K562 (cell line): ENCODE measurements at regions not wholly inside any gene's neighbourhood (a gene's known extent, or its start where the extent isn't known, plus 50 kb on each side); places are given as distances from the start of the nearest gene placed in this dataset.

Source experiments
- ATAC-seq: fragments of 200-7000 bp; cut with Tn5 transposase; 3 replicates; pipeline ENCODE4 v1.9.1; 2020; ENCODE audit warnings: moderate library complexity
- BruUV-seq: library from RNA; stranded (reverse); fragments of 400-500 nt; replicated peaks from 2 replicates; lab custom pipeline; 2021; lab: Mats Ljungman, UMichigan
- CTCF ChIA-PET: fragments of 300-600 bp; formaldehyde crosslinking; extraction: SDS; loops from one replicate; lab custom pipeline; 2021; ENCODE audit warnings: low intra/inter-chr PET ratio; lab: Yijun Ruan, JAX
- POLR2A ChIA-PET: fragments of 300-600, 350-650 bp; sonication (Branson Sonifier 250); formaldehyde crosslinking; extraction: SDS; loops from one replicate; lab custom pipeline; 2021; ENCODE audit warnings: antibody characterized with exemption, inconsistent platforms; lab: Yijun Ruan, JAX
- DNase-seq, 4 experiments: peaks; one replicate each; pipeline versions ENCODE4 v3.0.0 to v3.0.0-alpha.2; 2011 to 2018; ENCODE audit warnings: low spot score in 3 of 4, mixed read lengths in 3 of 4; ENCODE audit errors: extremely low read depth in 1 of 4
- FAIRE-seq: peaks from 2 replicates; lab custom pipeline; 2011; peaks lifted over from hg19 to GRCh38; lab: Jason Lieb, UNC
- H2AFZ ChIP-seq: 2 replicates; pipeline ENCODE4 v1.6.0; 2011; ENCODE audit warnings: low read depth, low read length, control low read depth, inconsistent platforms
- H3K27ac ChIP-seq: fragments of 200-600 bp; 3 replicates; pipeline ENCODE4 v1.8.0; 2011; ENCODE audit warnings: low read depth, mild to moderate bottlenecking, control low read depth, inconsistent platforms, low read length, moderate library complexity, mixed read lengths; ENCODE audit errors: extremely low read depth
- H3K27me3 ChIP-seq, 2 experiments: fragments of 300-600 bp in 1 of 2; 2 replicates in 1 of 2; 3 replicates in 1 of 2; pipeline versions ENCODE4 v1.6.0 to v1.8.0; 2011; ENCODE audit warnings: inconsistent platforms in 2 of 2, low read length in 2 of 2, mild to moderate bottlenecking in 1 of 2, mixed read lengths in 1 of 2, moderate library complexity in 1 of 2; ENCODE audit not compliant: control insufficient read depth in 2 of 2, insufficient read depth in 2 of 2
- H3K36me3 ChIP-seq: fragments of 300-600 bp; 3 replicates; pipeline ENCODE4 v1.8.0; 2011; ENCODE audit warnings: mild to moderate bottlenecking, low read length, inconsistent platforms; ENCODE audit not compliant: control insufficient read depth, insufficient read depth
- H3K4me1 ChIP-seq, 2 experiments: fragments of 200-600 bp in 1 of 2; replicated peaks in 1 of 2; 2 replicates in 1 of 2; 3 replicates in 1 of 2; pipeline versions ENCODE4 v1.5.1 to v1.8.0; 2011; ENCODE audit warnings: inconsistent platforms in 2 of 2, low read length in 2 of 2, mild to moderate bottlenecking in 1 of 2, mixed read lengths in 1 of 2, moderate library complexity in 1 of 2; ENCODE audit not compliant: control insufficient read depth in 2 of 2, insufficient read depth in 2 of 2
- H3K4me2 ChIP-seq: 2 replicates; pipeline ENCODE4 v1.6.1; 2011; ENCODE audit warnings: low read length, control low read depth, inconsistent platforms, mixed read lengths; ENCODE audit not compliant: insufficient read depth
- H3K4me3 ChIP-seq: fragments of 200-600 bp; sonication (generic), shearing (Covaris generic); 2 replicates; pipeline ENCODE4 v1.5.1; 2016; ENCODE audit warnings: control low read depth, inconsistent platforms
- H3K79me2 ChIP-seq: fragments of 200-600 bp; 3 replicates; pipeline ENCODE4 v1.8.0; 2011; ENCODE audit warnings: low read length, inconsistent platforms; ENCODE audit not compliant: control insufficient read depth, insufficient read depth
- H3K9ac ChIP-seq, 2 experiments: 2 replicates each; pipeline versions ENCODE4 v1.6.0 to v1.6.1; 2011; ENCODE audit warnings: low read depth in 2 of 2, low read length in 2 of 2, control low read depth in 1 of 2, inconsistent platforms in 1 of 2, mild to moderate bottlenecking in 1 of 2, mixed read lengths in 1 of 2; ENCODE audit not compliant: insufficient read depth in 1 of 2
- H3K9me1 ChIP-seq: one replicate; pipeline ENCODE4 v1.6.0; 2011; ENCODE audit warnings: inconsistent platforms, mild to moderate bottlenecking, low read length, moderate library complexity; ENCODE audit not compliant: control insufficient read depth, insufficient read depth
- H3K9me3 ChIP-seq: replicated peaks from 2 replicates; pipeline ENCODE4 v1.5.1; 2011; ENCODE audit warnings: low read depth, low read length, inconsistent platforms; ENCODE audit not compliant: control insufficient read depth, insufficient read depth
- H4K20me1 ChIP-seq: replicated peaks from 2 replicates; pipeline ENCODE4 v1.6.1; 2011; ENCODE audit warnings: low read length, inconsistent platforms, mixed read lengths; ENCODE audit not compliant: control insufficient read depth, insufficient read depth
- CAMTA2 ChIP-seq: fragments of 250-450 bp; sonication (Bioruptor Pico); conservative IDR thresholded peaks from 2 replicates; pipeline ENCODE4 v1.5.1; 2022
- FOS ChIP-seq: IDR thresholded peaks from 3 replicates; pipeline ENCODE4 v1.6.1; 2011; ENCODE audit not compliant: insufficient read length; ENCODE audit errors: extremely low read depth
- GTF2F1 ChIP-seq: IDR thresholded peaks from 2 replicates; pipeline ENCODE4 v1.6.1; 2011; ENCODE audit warnings: low read depth, low read length, improper control_type of control experiment
- MBD2 ChIP-seq: sonication (generic); IDR thresholded peaks from 2 replicates; pipeline ENCODE4 v1.6.1; 2016; ENCODE audit warnings: low read depth, borderline replicate concordance
- NFE2 ChIP-seq: IDR thresholded peaks from 2 replicates; pipeline ENCODE4 v1.6.1; 2014; ENCODE audit warnings: antibody characterized with exemption, low read depth
- STAT5B ChIP-seq: fragments of 250-450 bp; sonication (Bioruptor Pico); IDR thresholded peaks from 2 replicates; pipeline ENCODE4 v1.8.0; 2021; ENCODE audit warnings: mild to moderate bottlenecking, inconsistent platforms
- TFAM ChIP-seq: fragments of 250-450 bp; sonication (Bioruptor Pico); conservative IDR thresholded peaks from 2 replicates; pipeline ENCODE4 v1.5.0; 2021; ENCODE audit warnings: mild to moderate bottlenecking, moderate library complexity
- ZNF253 ChIP-seq: fragments of 250-450 bp; sonication (Bioruptor Pico); conservative IDR thresholded peaks from 2 replicates; pipeline ENCODE4 v1.6.1; 2021; ENCODE audit warnings: mild to moderate bottlenecking
- WGBS: fragments of 100-300 bp; shearing (Covaris generic); methylation state at CpG from one replicate; pipeline ENCODE4 v1.1.6; 2016; ENCODE audit warnings: low coverage, mixed read lengths; ENCODE audit not compliant: insufficient coverage; ENCODE audit errors: missing lambda C conversion rate; 5-methylcytosine and 5-hydroxymethylcytosine counted together
- in situ Hi-C: fragments of 300-500 bp; cut with MboI; formaldehyde crosslinking; loops from 4 replicates; pipeline ENCODE4 v1.15.0; 2018; ENCODE audit warnings: inconsistent platforms, mixed read lengths
- intact Hi-C: fragments of 100-400 bp; cut with micrococcal nuclease; formaldehyde crosslinking; loops from 2 replicates; pipeline ENCODE4 v1.14.2; 2022
- TF ChIP-seq, protein P1 (sequence below): fragments of 450-650 bp; IDR thresholded peaks from 2 replicates; pipeline ENCODE4 v1.6.1; 2016; ENCODE audit warnings: borderline replicate concordance
- TF ChIP-seq, protein P2 (sequence below): fragments of 450-650 bp; IDR thresholded peaks from 2 replicates; pipeline ENCODE4 v1.6.1; 2017; ENCODE audit warnings: antibody characterized with exemption
- TF ChIP-seq, protein P3 (sequence below), 2 experiments: fragments of 150-350 bp in 1 of 2; IDR thresholded peaks; 2 replicates each; pipeline ENCODE4 v1.6.1; 2012 to 2016; ENCODE audit warnings: low read depth in 2 of 2, low read length in 2 of 2, mild to moderate bottlenecking in 1 of 2, moderate library complexity in 1 of 2
- TF ChIP-seq, protein P4 (sequence below): fragments of 250-450 bp; sonication (Bioruptor Pico); IDR thresholded peaks from 2 replicates; pipeline ENCODE4 v1.4.0; 2020; ENCODE audit warnings: mild to moderate bottlenecking, moderate library complexity
- TF ChIP-seq, protein P5 (sequence below): fragments of 450-650 bp; IDR thresholded peaks from 2 replicates; pipeline ENCODE4 v1.6.1; 2016

DNA sequence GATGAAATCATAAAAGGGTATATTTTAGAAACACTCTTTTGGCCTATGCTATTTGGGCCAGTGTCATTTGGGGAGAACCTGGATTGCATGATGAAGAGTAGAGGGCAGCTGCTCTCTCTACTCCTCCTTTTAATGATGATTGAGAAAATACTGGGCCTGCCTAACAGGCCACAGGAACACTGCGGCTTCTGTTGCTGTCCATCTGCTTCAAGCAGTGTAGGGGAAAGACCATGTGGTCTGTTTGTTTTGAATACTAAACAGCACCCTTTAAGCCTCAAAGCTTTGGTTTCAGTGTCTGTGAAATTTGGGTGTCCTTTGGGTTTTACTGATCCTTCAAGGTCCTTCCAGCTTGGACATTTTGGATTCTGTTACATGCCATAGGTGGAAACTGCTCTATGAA lies 78.0 kb downstream of the TTC6 start:
- Histone ChIP-seq H4K20me1 (no peaks in the 10 kb centered on the region), H3K36me3 (no peaks in the 10 kb centered on the region), H3K9ac (no peak overlapping the region), H3K4me3 (no peak overlapping the region), H3K27me3 (no peaks in the 10 kb centered on the region), H3K79me2 (no peaks in the 10 kb centered on the region), H3K4me2 (no peak overlapping the region), H3K9me3 (no peaks in the 10 kb centered on the region), H3K9me1 (no peaks in the 10 kb centered on the region), H2AFZ (no peak overlapping the region), H3K4me1 (no peaks in the 10 kb centered on the region), H3K27ac (no peak overlapping the region)
- CTCF ChIA-PET, result no interaction called here
- FAIRE-seq (no peak), DNase-seq (no peak), ATAC-seq (no peak)
- POLR2A ChIA-PET, result no interaction called here
- in situ Hi-C loops (no loop called here), intact Hi-C loops (no loop called here)
- WGBS, result 0% methylated on average over 1 of the region's 1 CpG
- BruUV-seq, result no TSS peak
- TF ChIP-seq MBD2 (no peak), CAMTA2 (CRISPR knock-in tag) (no peak), TFAM (CRISPR knock-in tag) (no peak), GTF2F1 (no peak), NFE2 (no peak), ZNF253 (CRISPR knock-in tag) (no peak), STAT5B (CRISPR knock-in tag) (no peak), FOS (no peak)
- TF ChIP-seq, protein P1, sequence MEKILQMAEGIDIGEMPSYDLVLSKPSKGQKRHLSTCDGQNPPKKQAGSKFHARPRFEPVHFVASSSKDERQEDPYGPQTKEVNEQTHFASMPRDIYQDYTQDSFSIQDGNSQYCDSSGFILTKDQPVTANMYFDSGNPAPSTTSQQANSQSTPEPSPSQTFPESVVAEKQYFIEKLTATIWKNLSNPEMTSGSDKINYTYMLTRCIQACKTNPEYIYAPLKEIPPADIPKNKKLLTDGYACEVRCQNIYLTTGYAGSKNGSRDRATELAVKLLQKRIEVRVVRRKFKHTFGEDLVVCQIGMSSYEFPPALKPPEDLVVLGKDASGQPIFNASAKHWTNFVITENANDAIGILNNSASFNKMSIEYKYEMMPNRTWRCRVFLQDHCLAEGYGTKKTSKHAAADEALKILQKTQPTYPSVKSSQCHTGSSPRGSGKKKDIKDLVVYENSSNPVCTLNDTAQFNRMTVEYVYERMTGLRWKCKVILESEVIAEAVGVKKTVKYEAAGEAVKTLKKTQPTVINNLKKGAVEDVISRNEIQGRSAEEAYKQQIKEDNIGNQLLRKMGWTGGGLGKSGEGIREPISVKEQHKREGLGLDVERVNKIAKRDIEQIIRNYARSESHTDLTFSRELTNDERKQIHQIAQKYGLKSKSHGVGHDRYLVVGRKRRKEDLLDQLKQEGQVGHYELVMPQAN, result no peak
- TF ChIP-seq, protein P2, sequence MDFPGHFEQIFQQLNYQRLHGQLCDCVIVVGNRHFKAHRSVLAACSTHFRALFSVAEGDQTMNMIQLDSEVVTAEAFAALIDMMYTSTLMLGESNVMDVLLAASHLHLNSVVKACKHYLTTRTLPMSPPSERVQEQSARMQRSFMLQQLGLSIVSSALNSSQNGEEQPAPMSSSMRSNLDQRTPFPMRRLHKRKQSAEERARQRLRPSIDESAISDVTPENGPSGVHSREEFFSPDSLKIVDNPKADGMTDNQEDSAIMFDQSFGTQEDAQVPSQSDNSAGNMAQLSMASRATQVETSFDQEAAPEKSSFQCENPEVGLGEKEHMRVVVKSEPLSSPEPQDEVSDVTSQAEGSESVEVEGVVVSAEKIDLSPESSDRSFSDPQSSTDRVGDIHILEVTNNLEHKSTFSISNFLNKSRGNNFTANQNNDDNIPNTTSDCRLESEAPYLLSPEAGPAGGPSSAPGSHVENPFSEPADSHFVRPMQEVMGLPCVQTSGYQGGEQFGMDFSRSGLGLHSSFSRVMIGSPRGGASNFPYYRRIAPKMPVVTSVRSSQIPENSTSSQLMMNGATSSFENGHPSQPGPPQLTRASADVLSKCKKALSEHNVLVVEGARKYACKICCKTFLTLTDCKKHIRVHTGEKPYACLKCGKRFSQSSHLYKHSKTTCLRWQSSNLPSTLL, result no peak
- TF ChIP-seq, protein P3, sequence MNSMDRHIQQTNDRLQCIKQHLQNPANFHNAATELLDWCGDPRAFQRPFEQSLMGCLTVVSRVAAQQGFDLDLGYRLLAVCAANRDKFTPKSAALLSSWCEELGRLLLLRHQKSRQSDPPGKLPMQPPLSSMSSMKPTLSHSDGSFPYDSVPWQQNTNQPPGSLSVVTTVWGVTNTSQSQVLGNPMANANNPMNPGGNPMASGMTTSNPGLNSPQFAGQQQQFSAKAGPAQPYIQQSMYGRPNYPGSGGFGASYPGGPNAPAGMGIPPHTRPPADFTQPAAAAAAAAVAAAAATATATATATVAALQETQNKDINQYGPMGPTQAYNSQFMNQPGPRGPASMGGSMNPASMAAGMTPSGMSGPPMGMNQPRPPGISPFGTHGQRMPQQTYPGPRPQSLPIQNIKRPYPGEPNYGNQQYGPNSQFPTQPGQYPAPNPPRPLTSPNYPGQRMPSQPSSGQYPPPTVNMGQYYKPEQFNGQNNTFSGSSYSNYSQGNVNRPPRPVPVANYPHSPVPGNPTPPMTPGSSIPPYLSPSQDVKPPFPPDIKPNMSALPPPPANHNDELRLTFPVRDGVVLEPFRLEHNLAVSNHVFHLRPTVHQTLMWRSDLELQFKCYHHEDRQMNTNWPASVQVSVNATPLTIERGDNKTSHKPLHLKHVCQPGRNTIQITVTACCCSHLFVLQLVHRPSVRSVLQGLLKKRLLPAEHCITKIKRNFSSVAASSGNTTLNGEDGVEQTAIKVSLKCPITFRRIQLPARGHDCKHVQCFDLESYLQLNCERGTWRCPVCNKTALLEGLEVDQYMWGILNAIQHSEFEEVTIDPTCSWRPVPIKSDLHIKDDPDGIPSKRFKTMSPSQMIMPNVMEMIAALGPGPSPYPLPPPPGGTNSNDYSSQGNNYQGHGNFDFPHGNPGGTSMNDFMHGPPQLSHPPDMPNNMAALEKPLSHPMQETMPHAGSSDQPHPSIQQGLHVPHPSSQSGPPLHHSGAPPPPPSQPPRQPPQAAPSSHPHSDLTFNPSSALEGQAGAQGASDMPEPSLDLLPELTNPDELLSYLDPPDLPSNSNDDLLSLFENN (IDR thresholded peaks at IDR 0.05; ENCODE audit: low read depth in 2 of 2, low read length in 2 of 2), result no peak
- TF ChIP-seq, protein P4, sequence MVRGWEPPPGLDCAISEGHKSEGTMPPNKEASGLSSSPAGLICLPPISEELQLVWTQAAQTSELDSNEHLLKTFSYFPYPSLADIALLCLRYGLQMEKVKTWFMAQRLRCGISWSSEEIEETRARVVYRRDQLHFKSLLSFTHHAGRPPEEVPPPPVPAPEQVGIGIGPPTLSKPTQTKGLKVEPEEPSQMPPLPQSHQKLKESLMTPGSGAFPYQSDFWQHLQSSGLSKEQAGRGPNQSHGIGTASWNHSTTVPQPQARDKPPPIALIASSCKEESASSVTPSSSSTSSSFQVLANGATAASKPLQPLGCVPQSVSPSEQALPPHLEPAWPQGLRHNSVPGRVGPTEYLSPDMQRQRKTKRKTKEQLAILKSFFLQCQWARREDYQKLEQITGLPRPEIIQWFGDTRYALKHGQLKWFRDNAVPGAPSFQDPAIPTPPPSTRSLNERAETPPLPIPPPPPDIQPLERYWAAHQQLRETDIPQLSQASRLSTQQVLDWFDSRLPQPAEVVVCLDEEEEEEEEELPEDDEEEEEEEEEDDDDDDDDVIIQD (CRISPR knock-in tag), result no peak
- TF ChIP-seq, protein P5, sequence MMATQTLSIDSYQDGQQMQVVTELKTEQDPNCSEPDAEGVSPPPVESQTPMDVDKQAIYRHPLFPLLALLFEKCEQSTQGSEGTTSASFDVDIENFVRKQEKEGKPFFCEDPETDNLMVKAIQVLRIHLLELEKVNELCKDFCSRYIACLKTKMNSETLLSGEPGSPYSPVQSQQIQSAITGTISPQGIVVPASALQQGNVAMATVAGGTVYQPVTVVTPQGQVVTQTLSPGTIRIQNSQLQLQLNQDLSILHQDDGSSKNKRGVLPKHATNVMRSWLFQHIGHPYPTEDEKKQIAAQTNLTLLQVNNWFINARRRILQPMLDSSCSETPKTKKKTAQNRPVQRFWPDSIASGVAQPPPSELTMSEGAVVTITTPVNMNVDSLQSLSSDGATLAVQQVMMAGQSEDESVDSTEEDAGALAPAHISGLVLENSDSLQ, result no peak
